22Rv1 (cell line): ENCODE measurements at regions not wholly inside any gene's neighbourhood (a gene's known extent, or its start where the extent isn't known, plus 50 kb on each side); places are given as distances from the start of the nearest gene placed in this dataset.

ENCODE experiments used
- ZFX ChIP-seq: fragments of 450-650 bp; IDR thresholded peaks from 2 replicates; pipeline ENCODE4 v1.6.1; 2017; ENCODE audit warnings: antibody characterized with exemption, borderline replicate concordance
- TF ChIP-seq, protein P1 (sequence below): fragments of 450-650 bp; IDR thresholded peaks from 2 replicates; pipeline ENCODE4 v1.5.1; 2017; ENCODE audit warnings: mild to moderate bottlenecking

DNA sequence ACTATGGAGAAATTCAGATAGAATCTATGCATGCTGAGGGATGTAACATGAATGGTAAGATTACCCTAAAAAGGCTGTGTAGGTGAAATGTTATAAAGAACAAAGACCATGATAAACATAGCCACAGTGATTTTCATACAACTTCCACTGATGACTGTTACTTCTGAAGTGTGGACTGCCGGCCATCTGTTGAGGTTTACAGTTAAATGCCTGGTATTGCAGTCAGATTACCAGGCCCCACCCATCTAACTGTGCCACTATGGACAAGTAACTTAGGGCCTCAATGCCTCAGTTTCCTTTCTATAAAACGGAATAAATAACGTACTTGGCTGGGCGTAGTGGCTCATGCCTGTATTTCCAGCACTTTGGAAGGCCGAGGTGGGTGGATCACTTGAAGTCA, 395.6 kb downstream of the KLF12 start:
- TF ChIP-seq, protein P1, sequence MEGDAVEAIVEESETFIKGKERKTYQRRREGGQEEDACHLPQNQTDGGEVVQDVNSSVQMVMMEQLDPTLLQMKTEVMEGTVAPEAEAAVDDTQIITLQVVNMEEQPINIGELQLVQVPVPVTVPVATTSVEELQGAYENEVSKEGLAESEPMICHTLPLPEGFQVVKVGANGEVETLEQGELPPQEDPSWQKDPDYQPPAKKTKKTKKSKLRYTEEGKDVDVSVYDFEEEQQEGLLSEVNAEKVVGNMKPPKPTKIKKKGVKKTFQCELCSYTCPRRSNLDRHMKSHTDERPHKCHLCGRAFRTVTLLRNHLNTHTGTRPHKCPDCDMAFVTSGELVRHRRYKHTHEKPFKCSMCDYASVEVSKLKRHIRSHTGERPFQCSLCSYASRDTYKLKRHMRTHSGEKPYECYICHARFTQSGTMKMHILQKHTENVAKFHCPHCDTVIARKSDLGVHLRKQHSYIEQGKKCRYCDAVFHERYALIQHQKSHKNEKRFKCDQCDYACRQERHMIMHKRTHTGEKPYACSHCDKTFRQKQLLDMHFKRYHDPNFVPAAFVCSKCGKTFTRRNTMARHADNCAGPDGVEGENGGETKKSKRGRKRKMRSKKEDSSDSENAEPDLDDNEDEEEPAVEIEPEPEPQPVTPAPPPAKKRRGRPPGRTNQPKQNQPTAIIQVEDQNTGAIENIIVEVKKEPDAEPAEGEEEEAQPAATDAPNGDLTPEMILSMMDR: no peak
- TF ChIP-seq ZFX: no peak
